ENCODE measurements at regions not wholly inside any gene's neighbourhood (a gene's known extent, or its start where the extent isn't known, plus 50 kb on each side); places are given as distances from the start of the nearest gene placed in this dataset.

DNA sequence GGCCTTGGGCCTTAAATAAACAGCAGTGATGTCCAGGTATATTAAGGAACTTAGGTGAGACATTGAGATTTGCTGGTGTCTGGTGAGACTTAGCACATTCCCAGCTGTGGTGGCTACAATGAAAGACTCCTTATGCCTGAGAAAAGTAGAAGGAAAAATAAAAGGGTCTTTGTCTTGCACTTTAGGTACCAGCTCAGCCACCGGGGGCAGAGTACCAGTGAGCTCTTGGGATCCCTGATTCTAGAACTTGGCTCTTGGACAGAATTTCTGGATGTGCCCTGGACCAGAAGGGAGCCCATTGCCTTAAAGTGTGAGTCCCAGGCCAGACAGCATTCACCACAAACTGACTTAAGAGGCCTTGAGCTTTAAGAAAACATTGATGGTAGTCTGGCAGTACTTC is 1038.7 kb downstream of the SORCS3 start:
- DNase-seq (ENCODE audit: insufficient read length, low spot score) (no peak), FAIRE-seq (no peak)
- TF ChIP-seq, protein P1, sequence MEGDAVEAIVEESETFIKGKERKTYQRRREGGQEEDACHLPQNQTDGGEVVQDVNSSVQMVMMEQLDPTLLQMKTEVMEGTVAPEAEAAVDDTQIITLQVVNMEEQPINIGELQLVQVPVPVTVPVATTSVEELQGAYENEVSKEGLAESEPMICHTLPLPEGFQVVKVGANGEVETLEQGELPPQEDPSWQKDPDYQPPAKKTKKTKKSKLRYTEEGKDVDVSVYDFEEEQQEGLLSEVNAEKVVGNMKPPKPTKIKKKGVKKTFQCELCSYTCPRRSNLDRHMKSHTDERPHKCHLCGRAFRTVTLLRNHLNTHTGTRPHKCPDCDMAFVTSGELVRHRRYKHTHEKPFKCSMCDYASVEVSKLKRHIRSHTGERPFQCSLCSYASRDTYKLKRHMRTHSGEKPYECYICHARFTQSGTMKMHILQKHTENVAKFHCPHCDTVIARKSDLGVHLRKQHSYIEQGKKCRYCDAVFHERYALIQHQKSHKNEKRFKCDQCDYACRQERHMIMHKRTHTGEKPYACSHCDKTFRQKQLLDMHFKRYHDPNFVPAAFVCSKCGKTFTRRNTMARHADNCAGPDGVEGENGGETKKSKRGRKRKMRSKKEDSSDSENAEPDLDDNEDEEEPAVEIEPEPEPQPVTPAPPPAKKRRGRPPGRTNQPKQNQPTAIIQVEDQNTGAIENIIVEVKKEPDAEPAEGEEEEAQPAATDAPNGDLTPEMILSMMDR (IDR thresholded peaks at IDR 0.05; ENCODE audit: insufficient read depth, missing control alignments): no peak

DNA sequence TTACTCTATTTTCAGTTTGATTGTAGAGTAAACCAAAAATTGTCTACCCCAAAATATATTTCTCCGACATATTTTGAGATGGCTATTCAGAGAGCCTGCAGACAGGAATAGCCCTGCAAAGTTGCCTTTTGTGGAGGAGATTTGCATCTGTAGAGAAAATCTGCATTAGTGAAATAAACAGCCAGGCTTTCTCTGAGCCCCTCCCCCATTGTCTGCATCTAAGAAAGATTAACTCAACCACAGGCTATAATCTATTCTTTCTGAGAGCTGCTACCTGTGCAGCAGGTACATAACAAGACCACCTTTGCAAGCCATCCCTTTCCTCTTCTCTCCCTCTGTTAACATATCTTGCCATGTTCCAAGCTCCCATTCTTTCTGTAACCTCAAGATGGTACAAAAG is 1034.2 kb downstream of the SORCS3 start:
- no peak for DNase-seq (ENCODE audit: insufficient read length, low spot score)
- TF ChIP-seq, protein P1 (IDR thresholded peaks at IDR 0.05; ENCODE audit: insufficient read depth, missing control alignments): no peak
- no peak for FAIRE-seq

DNA sequence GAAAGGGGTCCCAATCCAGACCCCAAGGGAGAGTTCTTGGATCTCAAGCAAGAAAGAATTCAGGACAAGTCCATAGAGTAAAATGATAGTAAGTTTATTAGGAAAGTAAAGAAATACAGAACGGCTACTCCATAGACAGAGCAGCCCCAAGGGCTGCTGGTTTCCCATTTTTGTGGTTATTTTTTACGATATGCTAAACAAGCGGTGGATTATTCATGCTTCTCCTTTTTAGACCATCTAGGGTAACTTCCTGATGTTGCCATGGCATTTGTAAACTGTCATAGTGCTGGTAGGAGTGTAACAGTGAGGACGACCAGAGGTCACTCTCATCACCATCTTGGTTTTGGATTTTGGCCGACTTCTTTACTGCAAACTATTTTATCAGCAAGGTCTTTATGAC is 1033.4 kb downstream of the SORCS3 start:
- DNase-seq (ENCODE audit: insufficient read length, low spot score): no peak
- no peak for FAIRE-seq
- TF ChIP-seq, protein P1 (IDR thresholded peaks at IDR 0.05; ENCODE audit: insufficient read depth, missing control alignments): no peak

DNA sequence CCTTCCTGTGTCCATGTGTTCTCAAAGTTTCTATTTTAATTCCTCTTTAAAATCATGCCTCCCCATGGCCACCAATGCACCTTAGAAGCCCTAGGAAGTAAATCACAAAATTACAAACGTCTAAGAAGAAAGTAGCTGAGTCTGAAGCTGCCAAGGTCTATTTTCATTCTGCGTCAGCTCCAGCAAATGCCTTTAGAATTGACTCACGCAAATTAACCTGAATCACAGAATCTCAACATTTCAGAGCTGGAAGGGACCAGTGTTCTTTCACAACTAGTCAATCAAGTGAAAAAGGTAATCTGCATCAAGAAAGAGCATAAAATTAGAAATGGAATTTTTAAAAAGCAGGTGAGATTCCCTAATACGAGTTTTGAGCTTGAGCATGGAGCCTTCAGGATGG is 1017.6 kb downstream of the SORCS3 start:
- DNase-seq (ENCODE audit: insufficient read length, low spot score) (no peak), FAIRE-seq (no peak)
- TF ChIP-seq, protein P1 (IDR thresholded peaks at IDR 0.05; ENCODE audit: insufficient read depth, missing control alignments): no peak

DNA sequence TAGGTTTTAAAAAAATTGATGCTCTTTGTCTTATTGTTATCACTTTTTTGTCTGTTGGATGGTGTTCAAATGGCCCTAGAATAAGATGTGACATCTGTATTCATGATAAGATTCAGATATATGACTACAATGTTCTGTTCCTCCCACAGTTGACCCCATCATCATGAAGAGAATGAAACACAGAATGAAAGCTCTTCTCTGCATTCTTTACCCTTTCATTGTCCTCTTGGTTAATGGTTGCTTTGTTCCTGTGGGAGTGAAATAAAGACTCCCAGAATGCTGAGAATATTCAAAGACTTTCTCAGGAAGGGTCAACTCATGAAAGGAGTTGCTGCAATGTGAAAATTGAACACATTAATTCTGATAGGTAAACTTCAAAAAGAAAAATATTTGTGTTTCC is 1015.8 kb downstream of the SORCS3 start:
- no peak for DNase-seq (ENCODE audit: insufficient read length, low spot score)
- FAIRE-seq: no peak
- TF ChIP-seq, protein P1 (IDR thresholded peaks at IDR 0.05; ENCODE audit: insufficient read depth, missing control alignments): no peak

DNA sequence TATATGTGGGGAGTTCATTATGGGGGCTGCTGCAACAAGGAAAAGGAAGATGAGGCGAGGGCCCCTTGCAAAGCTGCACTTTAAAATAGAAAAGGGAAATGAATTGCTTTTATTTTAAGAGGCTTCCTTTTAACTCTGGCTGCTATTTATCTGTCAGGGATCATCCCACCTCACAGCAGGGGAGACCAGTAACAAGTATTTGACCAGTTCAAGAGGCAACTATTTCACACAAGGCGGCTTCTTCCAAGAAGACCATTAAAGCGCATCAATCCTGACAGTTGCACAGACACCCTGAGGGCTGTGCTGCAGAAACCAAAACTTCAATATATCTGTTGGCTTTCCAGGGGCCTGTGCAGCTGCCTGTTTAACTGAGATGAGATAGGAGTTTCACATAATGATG is 1009.2 kb downstream of the SORCS3 start:
- TF ChIP-seq, protein P1 (IDR thresholded peaks at IDR 0.05; ENCODE audit: insufficient read depth, missing control alignments): no peak
- FAIRE-seq: no peak
- no peak for DNase-seq (ENCODE audit: insufficient read length, low spot score)

DNA sequence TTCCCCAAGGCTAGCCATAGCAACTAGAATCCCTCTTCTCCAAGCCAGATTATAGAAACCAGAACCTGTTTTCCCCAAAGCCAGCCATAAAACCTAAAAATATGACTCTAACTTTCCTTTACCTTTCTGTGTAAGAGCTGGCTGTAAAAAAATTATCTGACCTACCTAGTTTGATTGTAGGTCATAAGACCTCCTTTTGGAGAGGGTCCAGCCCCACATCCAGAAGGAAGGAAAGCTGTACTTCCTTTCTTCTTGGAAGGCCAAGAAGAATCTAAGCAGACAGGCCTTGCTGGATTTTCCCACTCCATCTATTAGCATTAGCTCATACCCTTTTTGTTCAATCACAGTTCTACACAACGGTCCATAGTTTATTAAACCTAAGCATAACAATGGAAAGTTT is 1006.3 kb downstream of the SORCS3 start:
- FAIRE-seq: no peak
- TF ChIP-seq, protein P1 (IDR thresholded peaks at IDR 0.05; ENCODE audit: insufficient read depth, missing control alignments): no peak
- no peak for DNase-seq (ENCODE audit: insufficient read length, low spot score)
